ENCODE measurements at regions not wholly inside any gene's neighbourhood (a gene's known extent, or its start where the extent isn't known, plus 50 kb on each side); places are given as distances from the start of the nearest gene placed in this dataset.

GRCh38 chr20:47995661-47996060 lies 210.4 kb upstream of the SULF2 start:
- Histone ChIP-seq H3K9me3 (ENCODE audit: low read length) (no peaks in the 10 kb centered on the region), H3K4me1 (ENCODE audit: insufficient read depth, low read length) (no peaks in the 10 kb centered on the region), H3K36me3 (ENCODE audit: insufficient read depth, low read length) (no peaks in the 10 kb centered on the region), H3K27me3 (ENCODE audit: insufficient read depth, low read length, poor library complexity, severe bottlenecking) (no peaks in the 10 kb centered on the region), H3K4me3 (ENCODE audit: low read length) (no peak overlapping the region), H3K27ac (ENCODE audit: low read depth, low read length) (no peak overlapping the region)
- Mint-ChIP-seq H3K9me3 (peaks cover 0 to 3% (median 0%) of the 10 kb centered on the region in 5 donors), H3K4me3 (no peak overlapping the region), H3K36me3 (no peaks in the 10 kb centered on the region), H3K27me3 (peaks cover 2 to 22% of the 10 kb centered on the region in 2 donors), H3K4me1 (no peaks in the 10 kb centered on the region), H3K27ac (no peak overlapping the region)
- DNase-seq: no peak
- POLR2A ChIA-PET: no interaction called here
- CTCF ChIA-PET: no interaction called here

DNA sequence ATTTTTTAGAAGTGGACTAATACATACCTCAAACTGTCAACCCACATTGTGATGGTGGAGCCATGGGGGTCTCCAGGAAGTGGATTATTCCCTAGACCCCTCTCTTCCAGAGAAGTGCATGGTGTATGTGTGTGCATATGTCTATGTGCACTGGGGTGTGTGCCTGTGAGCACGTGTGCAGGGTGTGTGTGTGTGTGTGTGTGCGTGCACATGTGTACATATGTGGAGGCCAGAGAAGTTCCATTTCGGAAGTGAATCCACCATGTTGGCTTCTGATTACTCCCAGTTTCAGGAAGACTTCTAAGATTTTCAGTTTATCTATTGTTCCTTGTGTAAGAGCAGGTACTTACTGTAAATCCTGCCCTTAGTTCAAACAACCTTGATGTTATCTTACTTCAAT lies 208.5 kb upstream of the SULF2 start:
- no peak for DNase-seq
- H3K4me3 ChIP-seq (ENCODE audit: low read length): no peak overlapping the region
- H3K27ac ChIP-seq (ENCODE audit: low read depth, low read length): no peak overlapping the region
- H3K27me3 ChIP-seq (ENCODE audit: insufficient read depth, low read length, poor library complexity, severe bottlenecking): no peaks in the 10 kb centered on the region
- H3K9me3 ChIP-seq (ENCODE audit: low read length): no peaks in the 10 kb centered on the region
- no peak overlapping the region for H3K4me3 Mint-ChIP-seq
- H3K4me1 ChIP-seq (ENCODE audit: insufficient read depth, low read length): no peaks in the 10 kb centered on the region
- no peaks in the 10 kb centered on the region for H3K36me3 Mint-ChIP-seq
- H3K36me3 ChIP-seq (ENCODE audit: insufficient read depth, low read length): no peaks in the 10 kb centered on the region
- peaks cover 0 to 3% (median 0%) of the 10 kb centered on the region in 5 donors for H3K9me3 Mint-ChIP-seq
- POLR2A ChIA-PET: no interaction called here
- no peak overlapping the region for H3K27ac Mint-ChIP-seq
- H3K4me1 Mint-ChIP-seq: no peaks in the 10 kb centered on the region
- H3K27me3 Mint-ChIP-seq: peaks cover 2 to 30% of the 10 kb centered on the region in 2 donors
- CTCF ChIA-PET: no interaction called here

- Histone ChIP-seq H3K4me1 (ENCODE audit: insufficient read depth, low read length) (no peaks in the 10 kb centered on the region), H3K27ac (ENCODE audit: low read depth, low read length) (no peak overlapping the region), H3K9me3 (ENCODE audit: low read length) (no peaks in the 10 kb centered on the region), H3K4me3 (ENCODE audit: low read length) (no peak overlapping the region), H3K36me3 (ENCODE audit: insufficient read depth, low read length) (no peaks in the 10 kb centered on the region), H3K27me3 (ENCODE audit: insufficient read depth, low read length, poor library complexity, severe bottlenecking) (no peaks in the 10 kb centered on the region)
- Mint-ChIP-seq H3K4me3 (no peak overlapping the region), H3K27me3 (peaks cover 2 to 30% of the 10 kb centered on the region in 2 donors), H3K27ac (no peak overlapping the region), H3K9me3 (peaks cover 0 to 3% (median 0%) of the 10 kb centered on the region in 5 donors), H3K36me3 (no peaks in the 10 kb centered on the region), H3K4me1 (no peaks in the 10 kb centered on the region)
- ChIA-PET POLR2A (no interaction called here), CTCF (no interaction called here)
- DNase-seq: no peak
These were observed 207.9 kb upstream of the SULF2 start for GRCh38 chr20:47993035-47993755.

- peaks cover 0 to 3% (median 0%) of the 10 kb centered on the region in 5 donors for H3K9me3 Mint-ChIP-seq
- no peak overlapping the region for H3K4me3 Mint-ChIP-seq
- peaks cover 2 to 22% of the 10 kb centered on the region in 2 donors for H3K27me3 Mint-ChIP-seq
- Histone ChIP-seq H3K27me3 (ENCODE audit: insufficient read depth, low read length, poor library complexity, severe bottlenecking) (no peaks in the 10 kb centered on the region), H3K9me3 (ENCODE audit: low read length) (no peaks in the 10 kb centered on the region), H3K4me1 (ENCODE audit: insufficient read depth, low read length) (no peaks in the 10 kb centered on the region), H3K27ac (ENCODE audit: low read depth, low read length) (no peak overlapping the region), H3K4me3 (ENCODE audit: low read length) (no peak overlapping the region), H3K36me3 (ENCODE audit: insufficient read depth, low read length) (no peaks in the 10 kb centered on the region)
- H3K4me1 Mint-ChIP-seq: no peaks in the 10 kb centered on the region
- DNase-seq: no peak
- CTCF ChIA-PET: no interaction called here
- POLR2A ChIA-PET: no interaction called here
- no peak overlapping the region for H3K27ac Mint-ChIP-seq
- H3K36me3 Mint-ChIP-seq: no peaks in the 10 kb centered on the region
These were observed 206.7 kb upstream of the SULF2 start for GRCh38 chr20:47991875-47992488.

- POLR2A ChIA-PET: no interaction called here
- Mint-ChIP-seq H3K36me3 (no peaks in the 10 kb centered on the region), H3K9me3 (peaks cover 0 to 3% (median 0%) of the 10 kb centered on the region in 5 donors), H3K27me3 (peaks cover 3 to 16% of the 10 kb centered on the region in 2 donors), H3K4me1 (no peaks in the 10 kb centered on the region), H3K4me3 (no peak overlapping the region), H3K27ac (no peak overlapping the region)
- CTCF ChIA-PET: no interaction called here
- Histone ChIP-seq H3K27me3 (ENCODE audit: insufficient read depth, low read length, poor library complexity, severe bottlenecking) (no peaks in the 10 kb centered on the region), H3K4me3 (ENCODE audit: low read length) (no peak overlapping the region), H3K27ac (ENCODE audit: low read depth, low read length) (no peak overlapping the region), H3K9me3 (ENCODE audit: low read length) (no peaks in the 10 kb centered on the region), H3K36me3 (ENCODE audit: insufficient read depth, low read length) (no peaks in the 10 kb centered on the region), H3K4me1 (ENCODE audit: insufficient read depth, low read length) (no peaks in the 10 kb centered on the region)
- DNase-seq: no peak
These were observed 205.3 kb upstream of the SULF2 start for GRCh38 chr20:47990507-47991150.

DNA sequence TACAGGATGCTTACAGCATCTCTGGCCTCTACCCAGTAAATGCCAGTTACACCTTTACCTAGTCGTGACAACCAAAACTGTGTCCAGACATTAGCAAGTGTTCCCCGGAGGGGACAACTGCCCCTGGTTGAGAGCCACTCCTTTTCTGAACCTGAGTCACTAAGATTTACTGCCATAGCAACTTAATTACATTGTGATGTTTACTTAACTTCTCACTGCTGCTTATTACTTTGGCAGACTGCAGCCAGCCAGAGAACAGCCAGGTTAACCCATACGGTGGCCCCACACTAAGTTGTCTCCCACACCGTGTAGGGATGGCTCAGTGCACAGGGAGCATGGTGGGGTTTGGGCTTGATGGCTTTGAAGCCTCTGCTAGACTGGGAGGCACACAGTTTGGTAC lies 204.7 kb upstream of the SULF2 start:
- Histone ChIP-seq H3K27me3 (ENCODE audit: insufficient read depth, low read length, poor library complexity, severe bottlenecking) (no peaks in the 10 kb centered on the region), H3K36me3 (ENCODE audit: insufficient read depth, low read length) (no peaks in the 10 kb centered on the region), H3K27ac (ENCODE audit: low read depth, low read length) (no peak overlapping the region), H3K9me3 (ENCODE audit: low read length) (no peaks in the 10 kb centered on the region), H3K4me3 (ENCODE audit: low read length) (no peak overlapping the region), H3K4me1 (ENCODE audit: insufficient read depth, low read length) (no peaks in the 10 kb centered on the region)
- Mint-ChIP-seq H3K9me3 (peaks cover 0 to 3% (median 0%) of the 10 kb centered on the region in 5 donors), H3K27ac (no peak overlapping the region), H3K4me3 (no peak overlapping the region), H3K36me3 (no peaks in the 10 kb centered on the region), H3K27me3 (peaks cover 3 to 16% of the 10 kb centered on the region in 2 donors), H3K4me1 (no peaks in the 10 kb centered on the region)
- ChIA-PET CTCF (no interaction called here), POLR2A (no interaction called here)
- no peak for DNase-seq

DNA sequence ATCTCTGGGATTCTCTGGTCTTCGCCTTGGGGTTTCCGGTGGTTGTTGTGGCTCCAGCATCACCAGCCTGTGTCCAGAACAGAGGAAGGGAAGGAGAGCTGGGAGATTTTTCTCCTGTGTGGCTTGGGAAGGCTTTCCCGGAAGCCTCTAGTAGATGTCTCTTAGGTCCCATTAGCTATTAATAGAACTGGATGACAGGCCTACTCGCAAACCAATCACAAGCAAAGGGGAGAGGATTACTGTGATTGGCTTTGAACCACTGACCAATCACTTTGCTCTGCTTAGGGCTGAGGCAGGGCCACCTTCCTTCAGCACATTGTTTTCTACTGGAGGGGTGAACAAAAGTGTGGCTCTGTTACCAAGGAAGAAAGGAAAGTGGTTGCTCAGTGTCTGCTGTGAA lies 203.4 kb upstream of the SULF2 start:
- peaks cover 0 to 3% (median 0%) of the 10 kb centered on the region in 5 donors for H3K9me3 Mint-ChIP-seq
- DNase-seq: no peak
- Histone ChIP-seq H3K36me3 (ENCODE audit: insufficient read depth, low read length) (no peaks in the 10 kb centered on the region), H3K9me3 (ENCODE audit: low read length) (no peaks in the 10 kb centered on the region), H3K4me3 (ENCODE audit: low read length) (no peak overlapping the region), H3K27me3 (ENCODE audit: insufficient read depth, low read length, poor library complexity, severe bottlenecking) (no peaks in the 10 kb centered on the region), H3K27ac (ENCODE audit: low read depth, low read length) (no peak overlapping the region), H3K4me1 (ENCODE audit: insufficient read depth, low read length) (no peaks in the 10 kb centered on the region)
- H3K4me1 Mint-ChIP-seq: no peaks in the 10 kb centered on the region
- POLR2A ChIA-PET: no interaction called here
- no peaks in the 10 kb centered on the region for H3K36me3 Mint-ChIP-seq
- CTCF ChIA-PET: no interaction called here
- peaks cover 5 to 18% of the 10 kb centered on the region in 2 donors for H3K27me3 Mint-ChIP-seq
- no peak overlapping the region for H3K4me3 Mint-ChIP-seq
- H3K27ac Mint-ChIP-seq: no peak overlapping the region

DNA sequence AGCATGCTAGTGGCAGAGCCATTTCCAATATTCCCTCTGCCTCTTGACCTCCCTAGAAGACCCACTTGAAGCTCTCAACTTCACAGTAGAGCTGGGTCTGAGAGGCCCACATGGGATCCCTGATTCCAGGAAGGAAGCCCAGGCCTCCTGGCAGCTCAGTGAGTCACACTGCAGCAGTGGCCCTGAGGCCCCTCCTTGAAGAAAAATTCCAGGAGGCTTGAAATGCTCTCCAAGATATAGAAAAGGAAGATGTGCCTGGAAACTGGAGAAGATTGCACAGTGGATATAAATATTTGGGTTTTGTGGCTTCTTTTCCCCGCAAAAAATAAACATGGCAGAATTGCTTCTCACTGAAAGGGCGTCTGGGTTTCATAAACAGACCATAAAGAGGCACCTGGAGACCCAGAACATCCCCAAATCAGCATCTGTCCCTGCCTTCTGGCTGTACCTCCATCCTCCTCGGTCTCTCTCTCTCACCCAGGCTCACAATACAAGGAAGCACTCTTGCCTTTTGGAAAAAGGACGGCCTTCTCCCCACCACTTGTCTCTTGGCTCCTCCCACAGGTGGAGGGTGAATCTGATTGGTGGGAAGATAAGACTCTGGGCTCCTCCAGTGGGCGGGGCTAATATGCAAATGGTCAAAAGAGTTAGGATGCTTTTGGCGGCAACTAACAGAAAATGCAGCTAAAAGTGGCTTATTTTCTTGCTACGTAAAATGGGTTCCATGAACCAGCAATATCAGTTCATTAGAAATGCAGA lies 200.0 kb upstream of the SULF2 start:
- Mint-ChIP-seq H3K4me1 (no peaks in the 10 kb centered on the region), H3K9me3 (no peaks in the 10 kb centered on the region), H3K4me3 (no peak overlapping the region), H3K36me3 (no peaks in the 10 kb centered on the region), H3K27me3 (peaks cover 5 to 19% of the 10 kb centered on the region in 2 donors), H3K27ac (no peak overlapping the region)
- H3K4me3 ChIP-seq (ENCODE audit: low read length): no peak overlapping the region
- no peak for DNase-seq
- no peaks in the 10 kb centered on the region for H3K4me1 ChIP-seq (ENCODE audit: insufficient read depth, low read length)
- no peaks in the 10 kb centered on the region for H3K36me3 ChIP-seq (ENCODE audit: insufficient read depth, low read length)
- H3K9me3 ChIP-seq (ENCODE audit: low read length): no peaks in the 10 kb centered on the region
- POLR2A ChIA-PET: no interaction called here
- CTCF ChIA-PET: no interaction called here
- no peaks in the 10 kb centered on the region for H3K27me3 ChIP-seq (ENCODE audit: insufficient read depth, low read length, poor library complexity, severe bottlenecking)
- H3K27ac ChIP-seq (ENCODE audit: low read depth, low read length): no peak overlapping the region
